Stimulated activated naive CD4-positive, alpha-beta T cell treated with Interleukin-2 at 50 U/mL for 16 hours (primary cell): ENCODE measurements at regions not wholly inside any gene's neighbourhood (a gene's known extent, or its start where the extent isn't known, plus 50 kb on each side); places are given as distances from the start of the nearest gene placed in this dataset.

Experiments used
- DNase-seq: peaks from one replicate; lab custom pipeline; 2025; lab: John Stamatoyannopoulos, UW

DNA sequence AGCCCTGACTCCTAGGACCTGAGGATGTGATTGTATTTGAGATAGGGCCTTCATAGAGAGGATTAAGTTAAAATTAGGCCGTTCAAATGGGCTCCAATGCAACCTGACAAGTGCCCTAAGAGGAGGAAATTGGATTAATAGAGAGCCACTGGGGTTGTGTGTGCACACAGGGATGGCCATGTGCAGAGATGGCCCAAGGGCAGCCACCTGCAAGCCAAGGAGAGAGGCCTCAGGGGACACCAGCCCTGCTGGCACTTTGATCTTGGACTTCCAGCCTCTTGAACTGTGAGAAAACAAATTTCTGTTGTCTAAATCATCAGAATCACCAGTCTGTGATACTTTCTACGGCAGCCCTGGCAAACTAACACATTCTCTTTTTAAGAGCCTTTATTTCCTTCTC, 598.8 kb downstream of the UTRN start:
- DNase-seq, result no peak

DNA sequence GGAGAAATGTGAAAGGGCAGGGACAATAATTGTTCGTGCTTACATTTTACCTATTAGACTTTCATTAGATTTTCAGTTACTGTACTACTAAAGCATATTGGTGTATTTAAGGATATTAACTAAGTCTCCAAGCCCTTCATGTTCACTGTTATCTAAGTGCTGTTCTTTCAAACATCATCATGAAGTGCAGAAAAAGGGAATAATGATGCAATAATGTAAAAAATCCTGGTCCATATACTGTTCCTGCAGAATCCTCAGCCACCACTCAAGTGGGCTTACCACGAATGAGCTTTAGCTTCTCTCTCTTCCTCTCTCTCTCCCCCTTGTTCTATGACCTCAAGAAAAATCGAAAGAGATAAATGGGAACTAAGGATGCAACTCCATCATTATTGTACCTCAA, 600.7 kb downstream of the UTRN start:
- no peak for DNase-seq

DNA sequence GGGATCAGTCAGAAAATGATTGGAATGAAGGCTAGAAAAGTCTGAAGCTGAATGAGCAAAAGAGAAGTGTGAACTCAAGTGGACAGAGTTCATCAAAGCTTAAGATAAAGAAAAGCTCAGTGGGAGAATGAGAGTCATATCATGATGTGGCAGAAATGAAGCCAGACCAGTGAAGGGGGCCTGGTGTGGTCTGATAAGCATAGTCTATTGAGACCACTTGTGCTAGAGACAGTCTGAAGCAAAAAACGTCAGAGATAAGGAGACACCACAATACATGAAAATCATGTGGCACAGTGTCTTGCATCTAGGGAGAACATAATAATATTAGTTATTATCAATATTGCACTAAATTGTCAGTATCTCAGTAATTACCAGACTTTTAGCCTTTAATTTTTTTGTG, 601.5 kb downstream of the UTRN start:
- DNase-seq, result no peak

DNA sequence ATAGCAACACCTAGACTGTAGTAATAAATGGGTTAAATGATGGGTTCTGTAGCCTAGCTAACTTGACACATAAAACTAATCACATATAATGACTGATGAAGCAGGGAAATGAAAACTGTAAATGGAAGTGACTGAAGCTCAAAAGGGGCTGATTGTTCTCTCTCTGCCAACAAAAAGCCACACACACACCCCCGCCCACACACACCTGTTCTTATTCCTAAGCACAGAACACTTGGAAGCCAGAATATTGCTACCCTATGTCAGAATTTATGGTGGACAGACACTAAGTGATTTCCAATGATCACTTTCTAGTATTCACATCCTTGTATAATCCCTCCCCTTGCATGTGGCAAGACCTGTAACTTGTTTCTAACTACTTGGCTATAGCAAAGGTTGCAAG, 603.5 kb downstream of the UTRN start:
- no peak for DNase-seq

DNA sequence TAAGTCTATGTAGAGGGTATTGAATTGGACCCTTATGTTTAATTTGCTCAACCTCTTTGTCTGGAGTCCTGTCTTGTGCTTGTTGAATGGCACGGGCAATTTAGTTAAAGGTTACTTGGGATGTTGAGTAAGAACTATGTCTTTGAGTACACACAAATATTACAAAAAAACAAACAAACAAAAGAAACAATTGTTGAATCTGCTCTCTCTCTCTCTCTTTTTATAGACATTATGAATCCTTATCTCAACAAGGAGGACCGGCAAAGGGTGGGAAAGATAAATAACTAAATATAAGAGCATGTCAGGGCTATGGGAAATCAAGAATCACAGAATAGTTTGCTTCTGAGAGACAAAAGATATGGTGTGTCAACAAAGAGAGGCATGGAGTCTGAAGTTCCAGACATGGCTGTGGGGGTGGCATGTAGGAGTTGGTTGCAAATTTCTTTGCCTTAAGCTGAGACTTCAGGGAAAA, 608.6 kb downstream of the UTRN start:
- DNase-seq, result no peak

DNA sequence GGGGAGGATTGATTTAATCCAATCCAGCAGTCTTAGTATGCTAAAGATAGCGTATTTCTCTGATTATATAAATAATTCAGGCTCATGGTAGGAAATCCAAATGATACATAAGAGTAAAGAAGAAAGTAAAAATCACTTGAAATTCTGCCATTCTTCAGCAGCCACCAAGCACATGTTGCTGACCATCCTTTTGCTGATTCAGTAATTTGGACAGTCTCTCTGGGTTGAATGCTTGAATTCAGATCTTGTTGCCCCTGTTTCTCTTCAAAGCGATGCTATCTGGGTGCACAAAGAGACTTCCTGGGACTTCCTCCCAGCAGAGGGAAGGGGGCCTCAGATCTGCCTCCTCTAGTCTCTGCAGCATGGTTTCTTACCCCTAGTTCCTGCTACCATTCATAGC, 609.1 kb downstream of the UTRN start:
- DNase-seq, result no peak

DNA sequence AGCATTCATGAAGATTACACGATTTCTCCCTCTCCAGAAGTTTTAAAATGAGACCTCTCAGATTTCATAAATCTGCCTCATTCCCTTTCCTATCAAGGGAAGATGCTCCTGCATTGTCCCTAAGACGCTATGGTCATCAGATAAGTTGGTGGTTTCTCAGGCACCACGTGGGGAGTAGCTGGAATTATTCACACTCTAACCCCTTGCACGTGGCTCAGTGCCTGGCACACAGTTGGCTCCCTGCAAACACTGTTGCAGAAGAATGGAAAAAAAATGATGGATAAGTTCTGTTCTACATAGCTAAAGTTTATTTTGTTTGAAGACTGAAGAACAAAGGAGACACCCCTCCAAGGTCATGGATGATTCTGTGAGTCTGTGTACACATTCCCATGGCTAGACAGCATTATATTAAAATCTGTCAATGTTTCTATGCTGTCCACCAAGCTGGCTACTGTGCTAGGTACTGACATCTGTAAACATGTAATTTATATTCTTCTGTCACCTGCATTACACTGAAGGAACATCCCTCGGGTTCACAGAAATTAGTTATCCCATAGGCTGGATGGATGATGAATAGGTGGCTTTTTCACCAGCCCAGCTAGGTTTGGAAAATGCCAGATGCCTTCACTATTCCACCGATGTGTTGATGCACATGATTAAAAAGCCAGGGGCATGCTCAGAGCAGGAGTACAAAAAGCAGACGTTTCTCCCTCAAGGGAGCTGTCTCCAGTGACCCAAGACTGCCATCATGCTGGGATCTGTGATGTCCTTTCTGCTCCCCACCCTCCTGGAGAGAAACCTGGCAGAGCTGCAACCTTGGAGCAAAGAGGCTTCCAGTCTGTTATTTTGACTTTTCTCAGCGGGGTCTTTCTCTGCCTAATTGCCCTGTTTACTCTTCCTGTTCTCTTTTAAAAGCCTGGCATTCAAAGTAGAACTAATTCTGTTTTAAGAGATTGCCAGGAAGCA, 610.5 kb downstream of the UTRN start:
- no peak for DNase-seq

DNA sequence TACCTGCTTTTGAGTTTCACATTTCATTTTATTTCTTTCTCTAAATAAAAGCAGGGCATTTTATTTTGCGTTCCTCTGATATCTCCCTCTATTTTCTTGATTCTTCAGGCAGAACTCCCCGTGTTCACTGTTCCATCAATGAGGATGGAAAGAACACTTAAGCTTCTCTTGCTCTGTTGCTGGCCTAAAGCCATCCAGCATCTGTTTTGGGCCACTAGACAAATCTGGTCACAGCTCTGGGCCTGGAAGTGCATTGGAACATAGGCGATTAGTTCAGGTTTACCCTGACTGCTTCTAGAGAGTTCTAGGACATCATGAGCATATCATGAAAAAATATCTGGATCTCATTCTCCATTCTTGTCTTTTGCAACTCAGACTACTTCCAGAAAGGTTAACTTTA, 611.2 kb downstream of the UTRN start:
- DNase-seq, result no peak

DNA sequence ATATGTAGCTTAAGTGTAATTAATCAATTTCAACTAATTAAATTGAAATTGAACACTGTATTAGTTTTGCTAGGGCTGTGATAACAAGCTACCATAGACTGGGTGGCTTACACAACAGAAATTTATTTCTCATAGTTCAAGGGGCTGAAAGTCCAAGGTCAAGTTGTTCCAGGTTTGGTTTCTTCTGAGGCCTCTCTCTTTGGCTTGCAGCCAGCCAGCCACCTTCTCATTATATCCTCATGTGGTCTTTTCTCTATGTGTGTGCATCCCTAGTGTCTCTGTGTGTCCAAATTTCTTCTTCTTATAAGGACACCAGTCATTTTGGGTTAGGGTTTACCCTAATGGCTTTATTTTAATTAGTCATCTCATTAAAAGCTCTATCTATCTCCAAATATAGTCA, 611.7 kb downstream of the UTRN start:
- DNase-seq, result no peak

DNA sequence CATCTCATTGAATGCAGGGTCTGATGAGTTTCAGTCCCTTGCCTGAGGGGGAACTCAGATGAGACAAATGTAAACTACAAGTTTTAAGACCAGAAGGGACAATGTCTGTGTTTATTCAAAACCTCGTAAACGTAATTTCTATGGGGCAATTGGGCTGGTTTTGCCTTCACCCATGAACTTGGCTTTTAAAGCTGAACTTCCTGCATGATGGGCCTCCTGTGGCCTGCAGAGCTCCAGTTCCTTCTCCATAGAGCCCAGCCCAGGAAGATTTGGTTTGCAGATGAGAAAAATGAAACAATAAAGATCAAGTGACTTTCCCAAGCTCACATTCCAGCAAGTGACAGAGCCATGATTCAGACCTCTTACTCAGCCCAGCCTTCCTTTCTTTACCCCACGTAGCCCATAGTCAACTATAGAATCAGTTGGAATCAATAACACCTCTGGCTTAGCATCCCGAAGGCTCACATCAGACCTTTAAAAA, 612.3 kb downstream of the UTRN start:
- no peak for DNase-seq

DNA sequence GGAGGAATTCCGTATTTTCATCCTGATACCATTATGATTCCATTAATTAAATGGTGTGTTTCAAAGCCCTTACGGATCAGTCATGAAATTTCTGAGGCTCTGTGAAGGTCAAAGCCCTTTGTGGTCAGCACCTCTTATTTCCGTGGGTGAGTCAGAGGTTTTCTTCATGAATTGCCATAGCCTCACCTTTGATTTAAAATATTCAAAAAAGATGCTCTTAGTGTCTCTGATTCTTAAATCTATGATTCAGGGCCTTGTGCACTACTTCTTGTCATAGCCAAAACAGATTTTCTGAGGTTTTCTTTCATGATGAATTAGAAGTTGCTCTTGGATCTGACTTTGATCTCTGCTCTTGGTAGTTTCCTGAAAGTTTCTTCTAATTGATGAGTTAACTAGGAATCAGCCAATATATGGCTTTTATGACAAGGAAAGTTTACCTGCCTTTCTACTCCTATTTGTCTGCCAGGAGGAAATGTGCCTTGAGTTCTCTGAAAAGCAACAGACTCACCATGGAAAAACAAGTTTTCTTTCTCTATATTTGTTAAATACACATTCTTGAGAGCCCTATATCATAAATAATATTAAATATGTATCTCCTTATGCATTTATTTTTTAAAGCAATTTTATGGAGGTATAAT, 613.0 kb downstream of the UTRN start:
- DNase-seq, result no peak

DNA sequence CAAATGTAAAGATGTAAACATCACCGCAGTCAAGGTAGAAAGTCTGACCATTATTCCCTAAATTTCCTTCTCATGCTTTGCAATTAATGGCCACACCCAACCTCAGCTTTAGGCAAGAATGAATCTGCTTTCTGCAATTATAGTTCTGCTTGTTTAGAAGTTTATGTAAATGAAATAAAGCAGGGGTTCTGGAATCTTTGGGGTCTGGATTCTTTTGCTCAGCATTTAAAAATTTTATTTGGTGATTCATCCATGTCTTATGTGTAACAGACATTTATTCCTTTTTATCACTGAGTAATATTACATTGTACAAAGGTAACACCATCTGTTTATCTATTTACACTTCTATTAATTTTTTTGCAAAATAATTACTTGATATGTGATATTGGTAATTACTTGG, 613.6 kb downstream of the UTRN start:
- no peak for DNase-seq

DNA sequence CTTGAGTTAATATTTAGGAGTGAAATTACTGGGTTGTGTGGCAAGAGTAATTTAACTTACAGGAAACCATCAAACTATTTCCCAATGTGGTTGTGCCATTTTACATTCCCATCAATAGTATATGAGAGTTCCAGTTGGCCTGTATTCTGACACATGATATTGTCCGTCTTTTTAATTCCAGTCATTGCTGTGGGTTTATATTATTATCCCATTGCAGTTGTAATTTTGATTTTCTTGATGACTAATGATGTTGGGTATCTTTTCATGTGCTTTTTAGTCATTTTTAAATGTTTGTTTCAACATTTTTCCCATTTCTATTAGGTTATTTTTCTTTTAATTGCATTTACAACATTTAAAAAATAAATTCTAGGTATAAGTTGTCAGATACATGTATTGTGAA, 614.0 kb downstream of the UTRN start:
- DNase-seq, result no peak

DNA sequence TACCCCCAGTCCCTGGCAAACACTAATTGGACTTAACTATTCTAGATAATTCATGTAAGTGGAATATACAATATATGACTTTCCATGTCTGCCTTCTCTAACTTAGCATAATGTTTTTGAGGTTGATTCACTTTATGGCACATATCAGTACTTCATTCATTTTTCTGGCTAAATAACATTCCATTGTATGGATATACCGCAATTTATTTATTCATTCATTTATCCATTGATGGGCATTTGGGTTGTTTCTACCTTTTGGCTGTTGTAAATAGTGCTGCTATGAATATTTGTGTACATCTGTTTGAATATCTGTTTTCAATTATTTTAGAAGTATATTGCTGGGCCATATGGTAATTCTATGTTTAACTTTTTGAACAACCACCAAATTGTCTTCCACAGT, 616.3 kb downstream of the UTRN start:
- DNase-seq, result no peak

DNA sequence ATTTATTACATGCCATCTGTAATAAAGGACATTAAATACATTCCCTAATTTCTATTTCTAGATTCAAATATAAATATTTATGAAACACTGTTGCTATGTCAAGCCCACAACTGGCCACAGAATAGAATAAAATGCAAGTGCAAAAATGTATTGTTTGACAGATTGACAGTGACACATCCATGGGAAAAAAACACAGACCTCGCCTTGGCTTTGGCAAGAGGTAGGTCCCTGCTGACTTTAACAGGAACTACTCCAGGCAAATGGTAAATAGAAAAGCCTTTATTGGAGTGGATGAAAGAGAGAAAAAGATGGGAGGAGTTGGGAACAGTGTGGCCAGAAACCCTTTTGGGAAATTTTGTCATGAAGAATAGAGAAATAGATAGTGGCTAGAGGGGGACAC, 622.9 kb downstream of the UTRN start:
- DNase-seq, result no peak

DNA sequence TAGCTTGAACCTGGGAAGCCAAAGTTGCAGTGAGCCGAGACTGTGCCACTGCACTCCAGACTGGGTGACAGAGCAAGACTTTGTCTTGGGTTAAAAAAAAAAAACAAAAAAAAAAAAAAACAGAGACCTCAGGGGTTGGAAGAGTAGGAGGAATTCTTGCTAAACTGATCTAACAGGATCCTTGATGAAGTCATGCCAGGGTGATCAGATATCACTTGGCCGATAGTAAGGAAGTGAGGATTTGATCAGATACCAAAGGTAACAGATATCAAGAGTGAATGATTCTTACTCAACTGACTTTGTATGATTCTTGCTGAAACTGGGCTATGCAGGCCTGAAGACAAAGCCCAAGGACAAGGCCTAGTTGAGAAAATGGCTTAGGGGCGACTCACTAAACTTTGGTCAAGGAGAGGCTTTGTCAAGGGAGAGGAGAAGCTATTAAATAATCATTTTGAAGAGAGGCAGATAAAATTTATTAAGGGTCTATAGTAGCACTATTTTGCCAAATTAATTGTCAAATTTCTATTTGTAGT, 624.7 kb downstream of the UTRN start:
- no peak for DNase-seq

DNA sequence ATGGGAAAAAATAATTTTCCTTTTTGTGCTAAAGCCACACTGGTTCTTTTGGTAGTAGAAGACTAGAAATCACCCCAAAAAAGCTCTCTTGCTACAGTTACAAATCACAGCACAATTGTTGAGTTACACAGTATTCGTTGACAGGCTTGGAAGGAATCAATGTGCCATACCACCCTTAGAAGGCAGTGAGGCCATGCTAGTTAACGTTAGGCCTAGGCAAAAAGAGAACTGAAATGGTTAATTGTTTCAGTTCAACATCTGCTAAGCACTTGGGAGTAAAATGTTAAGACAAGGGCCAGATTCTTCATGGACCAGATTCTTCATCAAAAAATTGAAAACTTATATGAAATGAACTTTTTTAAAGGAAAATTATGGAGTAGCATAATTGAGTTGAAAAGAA, 626.2 kb downstream of the UTRN start:
- no peak for DNase-seq

DNA sequence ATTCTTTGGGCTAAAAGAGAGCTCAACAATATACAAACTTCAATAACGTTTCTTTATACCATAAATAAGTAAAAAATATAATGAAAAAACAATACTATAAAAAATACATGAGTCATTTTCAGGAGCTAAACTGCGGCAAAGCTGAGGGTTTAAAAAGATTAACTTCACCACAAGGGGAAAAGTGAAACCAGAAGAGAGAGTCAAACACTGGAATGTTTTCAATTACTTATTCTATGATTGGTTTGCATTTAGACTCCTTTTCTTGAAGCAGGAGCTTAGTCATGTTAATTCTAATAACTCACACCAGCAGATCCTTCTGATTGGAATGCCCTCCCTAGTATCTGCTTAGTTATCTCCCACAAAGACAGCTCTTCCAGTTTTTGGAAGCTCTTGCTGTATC, 627.3 kb downstream of the UTRN start:
- no peak for DNase-seq

DNA sequence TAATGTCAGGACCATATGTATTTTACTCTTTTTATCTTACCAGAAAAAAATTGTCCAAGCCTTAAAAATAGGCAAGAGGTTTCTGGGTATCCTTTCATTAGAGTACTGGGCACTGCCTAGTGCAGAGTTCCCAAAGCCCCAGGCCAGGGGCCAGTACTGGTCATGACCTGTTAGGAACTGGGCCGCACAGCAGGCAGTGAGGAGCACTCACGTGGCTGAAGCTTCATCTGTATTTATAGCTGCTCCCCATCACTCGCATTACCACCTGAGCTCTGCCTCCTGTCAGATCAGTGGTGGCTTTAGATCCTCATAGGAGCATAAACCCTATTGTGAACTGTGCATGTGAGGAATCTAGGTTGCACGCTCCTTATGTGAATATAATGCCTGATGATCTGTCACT, 632.9 kb downstream of the UTRN start:
- DNase-seq, result no peak

DNA sequence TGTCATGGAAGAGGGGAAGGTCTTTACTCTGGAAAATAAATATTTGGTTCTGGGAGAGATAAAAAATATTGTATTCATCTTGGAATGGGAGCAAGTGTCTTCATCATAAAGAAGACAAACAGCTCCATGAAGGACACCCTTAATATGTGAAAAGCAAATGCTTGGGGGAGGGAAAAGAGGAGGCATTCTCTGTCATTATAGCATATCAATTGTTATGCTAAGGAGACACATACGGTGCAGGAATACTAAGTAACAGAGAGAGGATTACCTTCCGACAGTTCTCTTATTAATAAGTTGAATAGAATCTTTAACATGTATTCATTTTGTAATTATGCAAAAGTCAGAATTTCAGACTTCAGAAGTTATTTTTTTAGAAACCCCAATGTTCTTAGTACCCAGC, 634.4 kb downstream of the UTRN start:
- no peak for DNase-seq

DNA sequence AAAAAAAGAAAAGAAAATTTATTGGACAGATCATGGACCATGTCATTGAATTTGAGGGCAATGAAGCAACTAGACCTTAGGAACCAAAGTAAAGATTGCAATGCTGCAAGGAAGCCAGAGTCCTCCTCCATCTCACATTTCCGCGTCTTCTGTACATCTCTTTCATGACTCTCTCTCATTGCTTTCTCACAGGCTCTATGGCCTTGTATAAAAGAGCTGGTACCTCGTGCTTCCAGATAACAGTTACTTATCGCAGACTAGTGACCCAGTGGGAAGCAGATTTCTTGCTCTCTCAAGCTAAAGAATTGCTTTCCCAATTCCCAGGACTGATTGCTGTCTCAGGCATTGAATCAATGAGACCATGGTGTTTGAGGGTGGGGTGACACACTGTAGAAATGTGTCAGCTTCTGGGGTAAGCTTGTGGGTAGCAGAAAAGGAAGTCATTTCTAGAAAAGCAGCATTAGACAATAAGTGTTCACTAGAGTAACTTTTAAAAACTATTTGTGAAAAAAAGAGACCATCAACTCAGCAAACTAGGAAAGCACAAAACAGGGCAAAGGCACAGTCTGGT, 635.3 kb downstream of the UTRN start:
- DNase-seq, result no peak

DNA sequence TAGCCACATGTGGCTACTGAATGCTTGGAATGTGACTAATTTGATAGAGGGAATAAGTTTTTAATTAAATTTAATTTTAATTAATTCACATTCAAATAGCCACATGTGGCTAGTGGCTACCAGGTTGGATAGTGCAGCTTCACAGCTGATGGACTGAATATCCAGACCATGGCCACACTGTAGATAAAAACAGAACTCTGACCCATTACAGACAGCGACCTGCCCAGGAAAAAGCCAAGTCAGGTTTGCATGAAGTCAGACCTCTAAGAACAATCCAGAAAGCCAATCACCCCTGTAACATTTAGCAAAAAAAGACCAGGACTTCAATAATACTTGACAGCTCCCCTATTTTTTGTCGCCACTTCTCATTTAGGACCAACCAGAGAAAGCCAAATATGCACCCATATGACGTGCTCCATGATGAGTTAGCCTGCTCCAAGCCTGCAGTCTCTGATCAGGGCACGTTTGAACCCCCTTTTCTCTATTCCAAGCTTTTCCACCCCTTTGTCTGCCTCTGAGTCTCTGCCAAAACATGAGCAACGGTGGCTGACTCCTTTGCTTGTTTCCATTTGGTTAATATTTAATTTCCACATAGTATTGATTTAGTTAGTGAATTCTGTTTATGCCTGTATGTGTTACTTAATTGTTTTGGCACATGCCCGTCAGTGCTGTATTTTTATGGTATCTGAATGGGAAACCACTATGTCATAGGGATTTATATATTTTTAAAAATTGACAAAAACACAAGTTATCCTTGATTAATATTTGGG, 636.3 kb downstream of the UTRN start:
- DNase-seq, result no peak
